ENCODE measurements at regions not wholly inside any gene's neighbourhood (a gene's known extent, or its start where the extent isn't known, plus 50 kb on each side); places are given as distances from the start of the nearest gene placed in this dataset.

- H2AK5ac ChIP-seq (ENCODE audit: low read length) = no peak overlapping the region
- no peak overlapping the region for H3K4me2 ChIP-seq (ENCODE audit: low read length)
- DNase-seq = no peak
- no peaks in the 10 kb centered on the region for H3K4me1 ChIP-seq (ENCODE audit: control insufficient read depth, low read depth, low read length)
- no peak overlapping the region for H3K4me3 ChIP-seq (ENCODE audit: low read length)
- H3K36me3 ChIP-seq (ENCODE audit: control insufficient read depth, insufficient read depth, low read length) = no peaks in the 10 kb centered on the region
- no CpG with 5 or more reads among the region's 1 CpG for WGBS (ENCODE audit: extremely low coverage, insufficient coverage, low lambda C conversion rate)
- H4K5ac ChIP-seq (ENCODE audit: low read length) = no peak overlapping the region
- no peak overlapping the region for H3K27ac ChIP-seq (ENCODE audit: low read depth, low read length)
- H3K56ac ChIP-seq (ENCODE audit: low read length) = no peak overlapping the region
- H4K8ac ChIP-seq (ENCODE audit: low read depth, low read length) = no peak overlapping the region
- no peak overlapping the region for H3K4ac ChIP-seq (ENCODE audit: low read depth, low read length)
- no peak overlapping the region for H2BK15ac ChIP-seq (replicated peaks; ENCODE audit: low read depth)
- no peak overlapping the region for H3K23ac ChIP-seq (ENCODE audit: low read length)
- no peaks in the 10 kb centered on the region for H3K79me1 ChIP-seq (ENCODE audit: low read length)
- H3K79me2 ChIP-seq (ENCODE audit: control insufficient read depth, insufficient read depth, low read length) = no peaks in the 10 kb centered on the region
- no peaks in the 10 kb centered on the region for H3K27me3 ChIP-seq (ENCODE audit: insufficient read depth, low read length, poor library complexity)
- no peak overlapping the region for H2BK5ac ChIP-seq (ENCODE audit: low read length)
- H3K9ac ChIP-seq (ENCODE audit: low read length) = no peak overlapping the region
- no peak overlapping the region for H2BK120ac ChIP-seq (ENCODE audit: low read depth, low read length)
- H3K18ac ChIP-seq (ENCODE audit: low read length) = no peak overlapping the region
Observed at GRCh38 chr14:41385797-41386196, 220.9 kb upstream of the LRFN5 start.

- H3K27me3 ChIP-seq (ENCODE audit: insufficient read depth, low read length, poor library complexity) = no peaks in the 10 kb centered on the region
- no peaks in the 10 kb centered on the region for H3K36me3 ChIP-seq (ENCODE audit: control insufficient read depth, insufficient read depth, low read length)
- no peak overlapping the region for H4K8ac ChIP-seq (ENCODE audit: low read depth, low read length)
- no peak overlapping the region for H3K18ac ChIP-seq (ENCODE audit: low read length)
- H3K4me1 ChIP-seq (ENCODE audit: control insufficient read depth, low read depth, low read length) = no peaks in the 10 kb centered on the region
- no peak overlapping the region for H3K56ac ChIP-seq (ENCODE audit: low read length)
- DNase-seq = no peak
- no peak overlapping the region for H3K9ac ChIP-seq (ENCODE audit: low read length)
- H3K79me2 ChIP-seq (ENCODE audit: control insufficient read depth, insufficient read depth, low read length) = no peaks in the 10 kb centered on the region
- H3K23ac ChIP-seq (ENCODE audit: low read length) = no peak overlapping the region
- no peaks in the 10 kb centered on the region for H3K79me1 ChIP-seq (ENCODE audit: low read length)
- H3K4ac ChIP-seq (ENCODE audit: low read depth, low read length) = no peak overlapping the region
- H2BK5ac ChIP-seq (ENCODE audit: low read length) = no peak overlapping the region
- H3K4me2 ChIP-seq (ENCODE audit: low read length) = no peak overlapping the region
- no peak overlapping the region for H2BK15ac ChIP-seq (replicated peaks; ENCODE audit: low read depth)
- H2BK120ac ChIP-seq (ENCODE audit: low read depth, low read length) = no peak overlapping the region
- H3K27ac ChIP-seq (ENCODE audit: low read depth, low read length) = no peak overlapping the region
- H4K5ac ChIP-seq (ENCODE audit: low read length) = no peak overlapping the region
- H2AK5ac ChIP-seq (ENCODE audit: low read length) = no peak overlapping the region
- no peak overlapping the region for H3K4me3 ChIP-seq (ENCODE audit: low read length)
Observed at GRCh38 chr14:41380017-41380416, 226.7 kb upstream of the LRFN5 start.

GRCh38 chr14:41378526-41378925 is 228.2 kb upstream of the LRFN5 start:
- H2BK120ac ChIP-seq (ENCODE audit: low read depth, low read length) = no peak overlapping the region
- WGBS (ENCODE audit: extremely low coverage, insufficient coverage, low lambda C conversion rate) = no CpG with 5 or more reads among the region's 2 CpGs
- H3K27me3 ChIP-seq (ENCODE audit: insufficient read depth, low read length, poor library complexity) = no peaks in the 10 kb centered on the region
- no peak overlapping the region for H2AK5ac ChIP-seq (ENCODE audit: low read length)
- no peak overlapping the region for H3K4me3 ChIP-seq (ENCODE audit: low read length)
- no peak overlapping the region for H3K18ac ChIP-seq (ENCODE audit: low read length)
- no peak overlapping the region for H3K23ac ChIP-seq (ENCODE audit: low read length)
- no peak overlapping the region for H3K4ac ChIP-seq (ENCODE audit: low read depth, low read length)
- no peak overlapping the region for H2BK5ac ChIP-seq (ENCODE audit: low read length)
- no peaks in the 10 kb centered on the region for H3K4me1 ChIP-seq (ENCODE audit: control insufficient read depth, low read depth, low read length)
- H2BK15ac ChIP-seq (replicated peaks; ENCODE audit: low read depth) = no peak overlapping the region
- no peak for DNase-seq
- no peaks in the 10 kb centered on the region for H3K79me1 ChIP-seq (ENCODE audit: low read length)
- no peak overlapping the region for H4K8ac ChIP-seq (ENCODE audit: low read depth, low read length)
- H3K79me2 ChIP-seq (ENCODE audit: control insufficient read depth, insufficient read depth, low read length) = no peaks in the 10 kb centered on the region
- no peak overlapping the region for H3K56ac ChIP-seq (ENCODE audit: low read length)
- no peaks in the 10 kb centered on the region for H3K36me3 ChIP-seq (ENCODE audit: control insufficient read depth, insufficient read depth, low read length)
- H4K5ac ChIP-seq (ENCODE audit: low read length) = no peak overlapping the region
- H3K27ac ChIP-seq (ENCODE audit: low read depth, low read length) = no peak overlapping the region
- no peak overlapping the region for H3K4me2 ChIP-seq (ENCODE audit: low read length)
- H3K9ac ChIP-seq (ENCODE audit: low read length) = no peak overlapping the region

- no peak overlapping the region for H3K27ac ChIP-seq (ENCODE audit: low read depth, low read length)
- H3K79me1 ChIP-seq (ENCODE audit: low read length) = no peaks in the 10 kb centered on the region
- no peak overlapping the region for H3K56ac ChIP-seq (ENCODE audit: low read length)
- no peak overlapping the region for H3K18ac ChIP-seq (ENCODE audit: low read length)
- DNase-seq = no peak
- H3K36me3 ChIP-seq (ENCODE audit: control insufficient read depth, insufficient read depth, low read length) = no peaks in the 10 kb centered on the region
- H3K27me3 ChIP-seq (ENCODE audit: insufficient read depth, low read length, poor library complexity) = no peaks in the 10 kb centered on the region
- H3K4ac ChIP-seq (ENCODE audit: low read depth, low read length) = no peak overlapping the region
- no peak overlapping the region for H2AK5ac ChIP-seq (ENCODE audit: low read length)
- no CpG with 5 or more reads among the region's 2 CpGs for WGBS (ENCODE audit: extremely low coverage, insufficient coverage, low lambda C conversion rate)
- H2BK5ac ChIP-seq (ENCODE audit: low read length) = no peak overlapping the region
- no peak overlapping the region for H2BK15ac ChIP-seq (replicated peaks; ENCODE audit: low read depth)
- no peaks in the 10 kb centered on the region for H3K79me2 ChIP-seq (ENCODE audit: control insufficient read depth, insufficient read depth, low read length)
- H3K4me1 ChIP-seq (ENCODE audit: control insufficient read depth, low read depth, low read length) = no peaks in the 10 kb centered on the region
- H3K4me2 ChIP-seq (ENCODE audit: low read length) = no peak overlapping the region
- H4K5ac ChIP-seq (ENCODE audit: low read length) = no peak overlapping the region
- no peak overlapping the region for H3K4me3 ChIP-seq (ENCODE audit: low read length)
- H3K23ac ChIP-seq (ENCODE audit: low read length) = no peak overlapping the region
- H2BK120ac ChIP-seq (ENCODE audit: low read depth, low read length) = no peak overlapping the region
- H4K8ac ChIP-seq (ENCODE audit: low read depth, low read length) = no peak overlapping the region
- no peak overlapping the region for H3K9ac ChIP-seq (ENCODE audit: low read length)
Observed at GRCh38 chr14:41377932-41378331, 228.7 kb upstream of the LRFN5 start.

GRCh38 chr14:41374092-41374491 is 232.6 kb upstream of the LRFN5 start:
- Histone ChIP-seq H3K79me2 (ENCODE audit: control insufficient read depth, insufficient read depth, low read length) (no peaks in the 10 kb centered on the region), H3K56ac (ENCODE audit: low read length) (no peak overlapping the region), H3K36me3 (ENCODE audit: control insufficient read depth, insufficient read depth, low read length) (no peaks in the 10 kb centered on the region), H3K9ac (ENCODE audit: low read length) (no peak overlapping the region), H2BK15ac (replicated peaks; ENCODE audit: low read depth) (no peak overlapping the region), H3K4ac (ENCODE audit: low read depth, low read length) (no peak overlapping the region), H3K23ac (ENCODE audit: low read length) (no peak overlapping the region), H4K5ac (ENCODE audit: low read length) (no peak overlapping the region), H3K27ac (ENCODE audit: low read depth, low read length) (no peak overlapping the region), H3K27me3 (ENCODE audit: insufficient read depth, low read length, poor library complexity) (no peaks in the 10 kb centered on the region), H3K4me1 (ENCODE audit: control insufficient read depth, low read depth, low read length) (no peaks in the 10 kb centered on the region), H2AK5ac (ENCODE audit: low read length) (no peak overlapping the region), H3K79me1 (ENCODE audit: low read length) (no peaks in the 10 kb centered on the region), H3K4me2 (ENCODE audit: low read length) (no peak overlapping the region), H2BK120ac (ENCODE audit: low read depth, low read length) (no peak overlapping the region), H3K18ac (ENCODE audit: low read length) (no peak overlapping the region), H3K4me3 (ENCODE audit: low read length) (no peak overlapping the region), H4K8ac (ENCODE audit: low read depth, low read length) (no peak overlapping the region), H2BK5ac (ENCODE audit: low read length) (no peak overlapping the region)
- 100% methylated on average over 1 of the region's 4 CpGs for WGBS (ENCODE audit: extremely low coverage, insufficient coverage, low lambda C conversion rate)
- no peak for DNase-seq

GRCh38 chr14:41362139-41362538 is 244.5 kb upstream of the LRFN5 start:
- Histone ChIP-seq H3K56ac (ENCODE audit: low read length) (no peak overlapping the region), H3K4ac (ENCODE audit: low read depth, low read length) (no peak overlapping the region), H3K79me2 (ENCODE audit: control insufficient read depth, insufficient read depth, low read length) (no peaks in the 10 kb centered on the region), H3K4me2 (ENCODE audit: low read length) (no peak overlapping the region), H3K27me3 (ENCODE audit: insufficient read depth, low read length, poor library complexity) (no peaks in the 10 kb centered on the region), H2BK120ac (ENCODE audit: low read depth, low read length) (no peak overlapping the region), H2AK5ac (ENCODE audit: low read length) (no peak overlapping the region), H4K8ac (ENCODE audit: low read depth, low read length) (no peak overlapping the region), H3K4me3 (ENCODE audit: low read length) (no peak overlapping the region), H2BK5ac (ENCODE audit: low read length) (no peak overlapping the region), H3K36me3 (ENCODE audit: control insufficient read depth, insufficient read depth, low read length) (no peaks in the 10 kb centered on the region), H4K5ac (ENCODE audit: low read length) (no peak overlapping the region), H3K23ac (ENCODE audit: low read length) (no peak overlapping the region), H3K79me1 (ENCODE audit: low read length) (no peaks in the 10 kb centered on the region), H2BK15ac (replicated peaks; ENCODE audit: low read depth) (no peak overlapping the region), H3K18ac (ENCODE audit: low read length) (no peak overlapping the region), H3K4me1 (ENCODE audit: control insufficient read depth, low read depth, low read length) (no peaks in the 10 kb centered on the region), H3K27ac (ENCODE audit: low read depth, low read length) (no peak overlapping the region), H3K9ac (ENCODE audit: low read length) (no peak overlapping the region)
- no CpG with 5 or more reads among the region's 3 CpGs for WGBS (ENCODE audit: extremely low coverage, insufficient coverage, low lambda C conversion rate)
- DNase-seq = peak; percentile 29

All from mesendoderm (in vitro differentiated cells).